Muscle layer of colon (tissue), 2 donors: ENCODE measurements at regions not wholly inside any gene's neighbourhood (a gene's known extent, or its start where the extent isn't known, plus 50 kb on each side); places are given as distances from the start of the nearest gene placed in this dataset.

ENCODE experiments used
- H3K27ac ChIP-seq: one replicate; pipeline ENCODE4 v1.7.0; 2013; ENCODE audit warnings: low read depth, mild to moderate bottlenecking, low read length, moderate library complexity
- H3K27me3 ChIP-seq, 2 donors: one replicate each; pipeline ENCODE4 v1.7.0; 2013; ENCODE audit warnings: low read length in 2 of 2, mild to moderate bottlenecking in 2 of 2; ENCODE audit not compliant: insufficient read depth in 2 of 2, control insufficient read depth in 1 of 2
- H3K36me3 ChIP-seq: one replicate; pipeline ENCODE4 v1.7.0; 2013; ENCODE audit warnings: mild to moderate bottlenecking, low read length; ENCODE audit not compliant: insufficient read depth
- H3K4me1 ChIP-seq: one replicate; pipeline ENCODE4 v1.7.0; 2013; ENCODE audit warnings: mild to moderate bottlenecking, low read length; ENCODE audit not compliant: insufficient read depth
- H3K4me3 ChIP-seq, 2 donors: one replicate each; pipeline ENCODE4 v1.7.0; 2013; ENCODE audit warnings: low read length in 2 of 2, low read depth in 1 of 2, mild to moderate bottlenecking in 1 of 2, moderate library complexity in 1 of 2
- H3K9ac ChIP-seq: one replicate; pipeline ENCODE4 v1.7.0; 2013; ENCODE audit warnings: low read length
- H3K9me3 ChIP-seq: one replicate; pipeline ENCODE4 v1.7.0; 2013; ENCODE audit warnings: mild to moderate bottlenecking, low read length
- donor health status: abdominal sarcoma.
- donor health status: Adenocarcinoma of cecum.

GRCh38 chr15:70387081-70387480, 289.4 kb upstream of the TLE3 start:
- no peaks in the 10 kb centered on the region for H3K9me3 ChIP-seq
- H3K4me1 ChIP-seq: no peaks in the 10 kb centered on the region
- H3K27me3 ChIP-seq: no peaks in the 10 kb centered on the region
- H3K4me3 ChIP-seq: no peak overlapping the region
- no peak overlapping the region for H3K9ac ChIP-seq
- no peaks in the 10 kb centered on the region for H3K36me3 ChIP-seq
- no peak overlapping the region for H3K27ac ChIP-seq

GRCh38 chr15:70385711-70386110, 288.0 kb upstream of the TLE3 start:
- Histone ChIP-seq H3K27ac (no peak overlapping the region), H3K4me3 (no peak overlapping the region), H3K9ac (no peak overlapping the region), H3K36me3 (no peaks in the 10 kb centered on the region), H3K9me3 (no peaks in the 10 kb centered on the region), H3K4me1 (no peaks in the 10 kb centered on the region), H3K27me3 (no peaks in the 10 kb centered on the region)

- Histone ChIP-seq H3K27me3 (no peaks in the 10 kb centered on the region), H3K9ac (no peak overlapping the region), H3K4me1 (no peaks in the 10 kb centered on the region), H3K9me3 (no peaks in the 10 kb centered on the region), H3K27ac (no peak overlapping the region), H3K36me3 (no peaks in the 10 kb centered on the region), H3K4me3 (no peak overlapping the region)
These were observed 287.3 kb upstream of the TLE3 start for GRCh38 chr15:70385052-70385451.

GRCh38 chr15:70383856-70384255, 286.1 kb upstream of the TLE3 start:
- Histone ChIP-seq H3K4me3 (no peak overlapping the region), H3K27me3 (no peaks in the 10 kb centered on the region), H3K9me3 (no peaks in the 10 kb centered on the region), H3K27ac (no peak overlapping the region), H3K36me3 (no peaks in the 10 kb centered on the region), H3K4me1 (peaks cover under 1% of the 10 kb centered on the region), H3K9ac (no peak overlapping the region)

GRCh38 chr15:70382762-70383458, 285.2 kb upstream of the TLE3 start:
- no peak overlapping the region for H3K9ac ChIP-seq

GRCh38 chr15:70382009-70382749, 284.5 kb upstream of the TLE3 start:
- Histone ChIP-seq H3K27ac (no peak overlapping the region), H3K4me1 (peaks cover 17% of the 10 kb centered on the region), H3K36me3 (no peaks in the 10 kb centered on the region), H3K4me3 (no peak overlapping the region), H3K9me3 (no peaks in the 10 kb centered on the region), H3K27me3 (no peaks in the 10 kb centered on the region), H3K9ac (no peak overlapping the region)

More at GRCh38 chr15:70382762-70383458, 285.2 kb upstream of the TLE3 start:
- Histone ChIP-seq H3K4me1 (peaks cover 10% of the 10 kb centered on the region), H3K27ac (no peak overlapping the region), H3K9me3 (no peaks in the 10 kb centered on the region), H3K4me3 (no peak overlapping the region), H3K27me3 (no peaks in the 10 kb centered on the region), H3K36me3 (no peaks in the 10 kb centered on the region)

GRCh38 chr15:70379938-70380883, 282.5 kb upstream of the TLE3 start:
- H3K27ac ChIP-seq: no peak overlapping the region
- H3K4me3 ChIP-seq: no peak overlapping the region
- no peaks in the 10 kb centered on the region for H3K36me3 ChIP-seq
- H3K27me3 ChIP-seq: no peaks in the 10 kb centered on the region
- no peak overlapping the region for H3K9ac ChIP-seq
- peaks cover 35% of the 10 kb centered on the region for H3K4me1 ChIP-seq
- no peaks in the 10 kb centered on the region for H3K9me3 ChIP-seq

GRCh38 chr15:70379134-70379533, 281.4 kb upstream of the TLE3 start:
- no peak overlapping the region for H3K4me3 ChIP-seq
- H3K27me3 ChIP-seq: no peaks in the 10 kb centered on the region
- no peaks in the 10 kb centered on the region for H3K9me3 ChIP-seq
- H3K9ac ChIP-seq: no peak overlapping the region
- H3K36me3 ChIP-seq: no peaks in the 10 kb centered on the region
- no peak overlapping the region for H3K27ac ChIP-seq
- H3K4me1 ChIP-seq: peaks cover 37% of the 10 kb centered on the region

- Histone ChIP-seq H3K36me3 (no peaks in the 10 kb centered on the region), H3K4me3 (no peak overlapping the region), H3K27me3 (no peaks in the 10 kb centered on the region), H3K27ac (no peak overlapping the region), H3K9ac (no peak overlapping the region), H3K9me3 (no peaks in the 10 kb centered on the region), H3K4me1 (peaks cover 37% of the 10 kb centered on the region)
These were observed 280.7 kb upstream of the TLE3 start for GRCh38 chr15:70378126-70379031.

- peaks cover 37% of the 10 kb centered on the region for H3K4me1 ChIP-seq
- H3K9ac ChIP-seq: peak overlapping the region; percentile 31
- H3K4me3 ChIP-seq: peak overlapping the region in 1 of 2 donors; percentile 49
- no peaks in the 10 kb centered on the region for H3K9me3 ChIP-seq
- H3K36me3 ChIP-seq: no peaks in the 10 kb centered on the region
- H3K27me3 ChIP-seq: no peaks in the 10 kb centered on the region
- H3K27ac ChIP-seq: peak overlapping the region; percentile 48
These were observed 279.4 kb upstream of the TLE3 start for GRCh38 chr15:70376929-70377691.
